ENCODE measurements at regions not wholly inside any gene's neighbourhood (a gene's known extent, or its start where the extent isn't known, plus 50 kb on each side); places are given as distances from the start of the nearest gene placed in this dataset.

DNA sequence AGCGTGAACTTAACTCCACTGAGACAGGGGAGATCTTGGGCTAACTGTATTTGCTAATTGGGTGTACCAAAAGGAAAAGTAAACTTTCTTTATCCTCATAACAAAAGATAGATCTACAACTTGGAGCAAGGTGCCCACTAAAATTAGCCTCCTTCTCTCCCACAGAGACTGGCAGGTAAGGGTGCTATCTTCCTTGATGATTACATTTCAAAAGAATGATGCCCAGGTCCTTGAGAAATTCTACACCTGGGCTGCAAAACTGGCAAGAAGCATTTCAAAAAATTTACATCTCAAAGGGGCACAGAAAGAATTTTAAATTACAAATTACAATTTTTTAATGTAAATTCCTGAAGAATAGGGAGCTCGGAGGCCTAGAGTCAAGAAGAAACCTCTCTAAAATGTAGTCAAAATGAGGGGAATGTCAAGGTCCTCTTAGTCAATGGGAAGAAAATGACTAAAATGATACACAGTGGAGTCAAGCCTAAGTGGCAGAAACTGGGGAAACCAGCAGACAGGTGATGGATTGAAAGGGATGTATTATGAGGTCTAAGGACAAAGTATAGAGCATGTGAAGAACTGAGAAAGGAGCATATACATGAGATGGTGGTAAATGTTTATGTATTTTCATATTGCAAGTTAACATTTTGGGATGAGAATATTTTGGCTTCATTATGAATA lies 348.3 kb upstream of the TUSC1 start:
- no peak for DNase-seq

- no peak for DNase-seq
Observed at GRCh38 chr9:26013199-26013598, 335.0 kb upstream of the TUSC1 start.

- DNase-seq, result no peak
Observed at GRCh38 chr9:26012797-26013196, 334.6 kb upstream of the TUSC1 start.

GRCh38 chr9:25994605-25995004 lies 316.4 kb upstream of the TUSC1 start:
- DNase-seq, result no peak

DNA sequence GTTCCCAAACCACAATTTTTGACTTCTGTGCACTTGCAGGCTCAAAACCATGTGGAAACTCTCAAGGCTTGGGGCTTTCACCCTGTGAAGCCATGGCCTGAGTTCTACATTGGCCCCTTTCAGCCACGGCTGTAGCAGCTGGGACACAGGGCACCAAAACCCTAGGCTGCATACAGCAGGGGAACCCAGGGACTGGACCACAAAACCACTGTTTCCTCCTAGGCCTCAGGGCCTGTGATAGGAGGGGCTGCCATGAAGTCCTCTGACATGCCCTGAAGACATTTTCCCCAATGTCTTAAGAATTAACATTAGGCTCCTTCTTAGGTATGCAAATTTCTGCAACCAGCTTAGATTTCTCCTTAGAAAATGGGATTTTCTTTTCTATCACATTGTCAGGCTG lies 312.1 kb upstream of the TUSC1 start:
- no peak for DNase-seq

GRCh38 chr9:25975667-25976066 lies 297.4 kb upstream of the TUSC1 start:
- DNase-seq, result no peak

DNA sequence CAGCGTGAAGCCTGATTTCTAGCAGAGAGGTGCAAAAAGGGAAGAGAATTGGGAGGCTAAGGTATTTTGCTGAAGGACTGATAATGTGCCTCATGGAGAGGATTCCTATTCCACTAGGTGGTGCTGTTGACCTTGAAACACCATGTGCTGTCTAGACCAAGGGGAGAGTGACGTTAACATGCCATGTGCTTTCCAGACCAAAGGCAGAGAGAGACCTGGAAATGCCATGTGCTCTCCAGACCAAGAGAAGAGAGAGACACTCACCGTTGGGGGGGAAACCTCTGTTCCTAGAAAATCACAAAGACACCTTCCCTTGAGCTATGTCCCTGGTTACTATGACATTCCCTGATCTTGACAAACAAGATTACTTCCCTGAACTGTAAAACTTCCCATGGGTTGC lies 286.0 kb upstream of the TUSC1 start:
- DNase-seq, result peak; percentile 88

DNA sequence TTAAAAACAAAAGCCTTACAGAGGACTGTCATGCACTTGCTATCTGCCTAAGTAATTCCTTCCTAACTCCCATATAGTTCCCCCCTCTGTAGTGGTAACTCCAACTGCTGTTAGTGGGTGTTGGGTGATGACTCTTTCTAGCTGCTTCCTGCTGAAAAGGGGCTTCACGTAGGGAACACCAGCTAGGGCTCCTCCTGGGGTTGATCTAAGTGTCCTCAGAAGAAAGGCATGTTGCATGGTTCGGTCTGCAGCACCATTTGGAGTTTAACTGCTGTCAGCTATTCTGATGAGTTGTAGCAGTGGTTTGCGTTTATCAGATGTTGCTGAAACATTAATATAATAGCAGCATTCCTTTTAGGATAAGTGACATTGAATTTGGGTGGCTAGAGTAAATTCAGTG lies 281.9 kb upstream of the TUSC1 start:
- no peak for DNase-seq

DNA sequence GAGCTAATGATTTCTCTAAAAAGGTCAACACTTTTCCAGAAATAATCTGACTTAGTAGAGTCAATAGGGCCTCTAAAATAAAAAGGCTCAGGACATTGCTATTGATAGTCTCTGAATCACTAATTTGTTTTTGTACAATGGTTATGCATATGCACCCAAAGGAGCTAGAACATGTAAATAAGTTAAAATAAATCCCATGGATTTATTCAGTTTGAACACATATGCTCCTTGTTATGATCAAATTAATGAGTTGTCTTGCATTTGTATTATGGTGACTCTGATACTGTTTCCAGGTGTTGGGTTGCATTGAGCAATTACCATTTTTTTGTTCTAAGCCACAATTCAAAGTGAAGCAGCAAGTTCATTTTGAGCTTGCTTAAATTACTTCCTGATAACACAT lies 276.0 kb upstream of the TUSC1 start:
- no peak for DNase-seq

GRCh38 chr9:25948182-25948581 lies 269.9 kb upstream of the TUSC1 start:
- no peak for DNase-seq

DNA sequence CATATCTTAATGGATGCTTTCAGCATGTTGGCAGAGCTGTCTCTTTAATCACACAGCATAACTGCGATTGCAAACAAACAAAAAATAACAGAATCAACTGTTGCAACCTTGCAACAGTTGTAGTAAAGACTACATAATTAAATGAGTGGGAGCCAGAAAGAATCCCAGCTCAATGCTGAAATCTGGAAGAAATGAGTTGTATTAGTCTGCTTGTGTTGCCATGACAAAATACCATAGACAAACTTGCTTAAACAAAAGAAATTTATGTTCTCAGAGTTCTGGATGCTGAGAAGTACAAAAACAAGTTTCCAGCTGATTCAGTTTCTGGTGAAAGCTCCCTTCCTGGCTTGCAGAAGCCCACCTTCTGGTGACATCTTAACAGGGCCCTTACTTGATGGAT lies 260.9 kb upstream of the TUSC1 start:
- DNase-seq, result no peak

DNA sequence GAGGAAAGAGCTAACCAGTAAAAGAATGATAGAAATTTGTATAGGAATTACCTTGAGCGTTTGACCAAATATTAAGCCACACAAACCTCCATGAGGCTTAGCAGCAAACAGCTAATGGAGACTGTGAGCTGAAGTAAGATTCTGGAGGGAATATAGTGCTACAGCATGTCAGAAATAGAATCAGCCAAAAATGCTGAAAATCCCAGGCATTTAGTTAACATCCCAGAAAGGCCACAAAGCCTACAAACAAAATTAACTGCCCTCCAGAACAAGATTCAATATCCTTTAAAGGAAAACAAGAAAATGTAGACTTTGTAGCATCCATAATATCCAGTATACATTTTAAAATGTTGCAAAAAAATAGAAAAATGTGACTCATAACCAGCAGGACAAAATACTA lies 257.8 kb upstream of the TUSC1 start:
- DNase-seq, result no peak

- no peak for DNase-seq
Observed at GRCh38 chr9:25935188-25935587, 256.9 kb upstream of the TUSC1 start.

DNA sequence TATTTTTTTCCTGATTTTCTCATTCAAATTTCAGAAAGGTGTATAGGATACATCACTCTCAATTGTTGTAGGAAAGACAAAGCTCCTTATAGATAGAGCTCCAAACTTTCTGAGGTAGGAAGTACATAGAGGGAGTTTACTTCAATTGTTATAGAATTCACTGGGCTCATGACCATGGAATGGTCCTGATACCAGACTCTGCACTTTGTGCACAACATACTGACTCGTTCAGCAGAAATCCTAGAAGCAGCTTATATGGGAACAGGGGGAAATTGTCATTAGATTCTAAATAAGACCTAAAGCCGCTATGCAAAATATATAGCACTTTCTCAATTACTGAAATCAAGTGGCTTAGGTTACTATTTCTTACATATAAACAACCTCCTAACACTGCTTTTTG lies 240.5 kb upstream of the TUSC1 start:
- no peak for DNase-seq

GRCh38 chr9:25917731-25918362 lies 239.6 kb upstream of the TUSC1 start:
- DNase-seq, result no peak

GRCh38 chr9:25913806-25914205 lies 235.6 kb upstream of the TUSC1 start:
- no peak for DNase-seq

GRCh38 chr9:25904701-25905100 lies 226.5 kb upstream of the TUSC1 start:
- no peak for DNase-seq

DNA sequence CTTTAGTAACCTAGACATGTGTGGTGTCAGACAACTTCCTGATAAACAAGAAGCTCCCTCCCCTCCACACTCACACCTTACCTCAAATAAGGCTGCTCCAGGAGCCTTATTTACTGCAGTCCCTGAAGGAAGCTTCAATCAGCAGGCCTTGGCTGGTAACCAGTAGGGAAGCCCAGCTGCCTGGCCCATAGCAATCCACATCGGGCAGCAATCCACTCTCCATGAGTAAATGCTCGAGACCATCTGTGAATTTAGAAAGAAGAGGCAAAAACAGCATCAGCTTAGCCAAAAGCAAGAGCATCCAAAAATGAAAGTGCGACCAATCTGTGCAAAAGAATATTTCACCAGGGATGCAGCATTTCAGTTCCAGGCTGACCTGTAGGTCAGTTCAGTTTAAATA lies 213.3 kb upstream of the TUSC1 start:
- DNase-seq, result no peak

DNA sequence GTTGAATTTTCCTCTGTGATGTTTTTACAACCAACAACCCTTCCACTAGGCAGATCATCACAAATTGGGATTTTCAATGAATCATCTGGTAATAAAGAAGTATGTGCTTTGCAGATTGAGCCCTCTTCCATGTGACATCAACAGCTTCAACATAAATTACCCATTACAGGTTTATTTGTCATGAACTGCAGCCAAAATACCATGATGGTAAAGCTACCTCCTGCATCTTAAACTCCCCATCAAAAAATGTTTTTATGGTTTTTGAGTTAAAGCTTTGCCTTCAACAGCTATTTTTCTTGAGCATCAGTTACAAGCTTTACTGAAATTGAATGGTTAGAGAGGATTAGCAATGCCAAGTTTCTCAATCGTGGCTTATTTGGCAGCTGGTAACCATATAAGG lies 211.4 kb upstream of the TUSC1 start:
- no peak for DNase-seq

DNA sequence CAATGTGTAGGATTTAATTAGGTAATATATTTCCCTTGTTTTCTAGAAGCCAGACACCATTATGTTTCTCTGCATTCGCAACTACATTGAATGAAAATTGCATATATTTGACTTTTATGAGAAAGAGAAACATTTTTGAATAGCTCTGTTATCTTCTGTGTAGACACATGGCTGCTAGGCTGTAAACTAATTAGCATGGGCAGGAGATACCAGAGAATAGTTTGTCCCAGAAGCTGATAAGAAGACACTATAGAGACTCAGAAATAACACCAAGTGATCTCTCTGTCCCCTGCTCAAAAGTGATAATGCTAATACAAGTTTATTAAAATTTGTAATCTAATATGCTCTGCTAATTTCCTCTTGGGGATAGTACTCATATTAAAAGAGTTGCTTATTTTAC lies 198.0 kb upstream of the TUSC1 start:
- no peak for DNase-seq

DNA sequence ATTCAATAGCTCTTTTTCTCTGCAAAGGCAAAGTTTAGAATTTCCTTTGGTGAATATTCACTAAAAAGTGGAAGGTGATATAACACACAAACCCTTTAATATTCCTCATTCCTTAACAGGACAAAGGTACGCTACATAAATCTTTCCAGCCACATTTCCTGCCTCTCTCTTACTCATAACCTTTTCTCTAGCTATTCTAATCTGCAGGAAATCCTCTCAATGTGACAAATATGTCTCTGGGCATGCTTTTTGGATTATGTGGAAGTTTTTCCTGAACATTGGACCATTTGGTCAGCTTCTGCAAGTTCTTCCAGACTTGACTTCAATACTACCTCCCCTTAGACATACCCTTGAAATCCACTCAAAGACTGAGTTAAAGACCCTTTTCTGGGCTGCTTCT lies 186.3 kb upstream of the TUSC1 start:
- no peak for DNase-seq

GRCh38 chr9:25861421-25861820 lies 183.2 kb upstream of the TUSC1 start:
- DNase-seq, result no peak

DNA sequence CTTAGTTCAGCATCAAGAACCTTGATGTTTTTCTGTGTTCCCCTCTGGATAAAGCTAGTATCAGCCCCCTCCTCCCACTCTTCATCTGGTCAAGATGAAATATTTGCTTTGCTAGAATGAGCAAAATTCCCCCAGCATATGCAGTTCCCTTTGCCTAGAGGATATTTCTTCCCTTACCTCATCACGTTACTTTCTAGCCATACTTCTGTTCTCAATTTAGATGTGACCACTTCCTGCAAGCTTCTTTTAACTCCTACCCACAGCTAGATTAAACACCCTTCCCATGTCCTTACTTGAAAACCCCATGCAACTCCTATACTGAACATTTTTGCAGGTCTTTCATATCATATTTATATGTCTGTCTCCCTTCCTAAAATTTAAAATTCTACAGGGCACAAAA lies 178.9 kb upstream of the TUSC1 start:
- no peak for DNase-seq

DNA sequence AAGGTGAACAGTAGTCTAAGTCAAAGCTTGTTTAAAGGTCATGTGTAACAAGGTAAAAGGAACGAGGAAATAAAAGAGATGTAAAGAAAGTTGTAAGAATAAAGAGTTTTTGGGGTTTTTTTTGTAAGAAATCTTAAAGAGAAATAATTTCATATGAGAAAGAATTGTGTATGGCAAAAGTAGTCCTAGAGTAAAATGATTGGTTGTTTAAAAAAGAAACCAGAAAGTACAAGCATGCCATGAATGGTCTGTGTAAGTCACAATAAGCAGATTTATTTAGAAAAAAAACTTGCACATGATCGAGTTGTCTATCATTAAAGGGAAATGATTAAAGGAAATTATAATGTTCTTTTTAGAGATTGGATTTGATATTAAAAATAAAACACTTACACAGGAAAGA lies 172.6 kb upstream of the TUSC1 start:
- peak; percentile 1 for DNase-seq

GRCh38 chr9:25845867-25846266 lies 167.6 kb upstream of the TUSC1 start:
- no peak for DNase-seq

Measured in DMS53 (cell line).